ENCODE measurements at regions not wholly inside any gene's neighbourhood (a gene's known extent, or its start where the extent isn't known, plus 50 kb on each side); places are given as distances from the start of the nearest gene placed in this dataset.

DNA sequence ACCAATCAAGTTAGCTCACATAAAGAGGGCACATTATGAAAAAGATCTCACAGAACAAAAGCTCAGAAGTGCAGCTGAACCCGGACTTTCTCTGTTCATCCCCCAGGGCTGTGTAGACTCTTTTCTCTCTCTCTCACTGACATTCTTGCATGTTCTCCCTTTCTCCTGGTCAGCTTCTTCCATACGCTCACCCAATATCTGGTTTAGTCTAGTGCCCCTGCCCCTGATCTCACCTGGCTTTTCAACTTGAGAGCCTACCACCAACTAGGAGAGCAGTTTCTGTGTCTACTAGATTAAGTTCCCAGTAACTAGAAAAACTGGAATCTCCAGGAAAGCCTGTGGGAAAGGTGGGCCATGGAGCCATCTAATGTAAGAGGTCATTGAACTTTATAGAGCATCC is 126.9 kb upstream of the GRIK3 start:
- TF ChIP-seq, protein P1, sequence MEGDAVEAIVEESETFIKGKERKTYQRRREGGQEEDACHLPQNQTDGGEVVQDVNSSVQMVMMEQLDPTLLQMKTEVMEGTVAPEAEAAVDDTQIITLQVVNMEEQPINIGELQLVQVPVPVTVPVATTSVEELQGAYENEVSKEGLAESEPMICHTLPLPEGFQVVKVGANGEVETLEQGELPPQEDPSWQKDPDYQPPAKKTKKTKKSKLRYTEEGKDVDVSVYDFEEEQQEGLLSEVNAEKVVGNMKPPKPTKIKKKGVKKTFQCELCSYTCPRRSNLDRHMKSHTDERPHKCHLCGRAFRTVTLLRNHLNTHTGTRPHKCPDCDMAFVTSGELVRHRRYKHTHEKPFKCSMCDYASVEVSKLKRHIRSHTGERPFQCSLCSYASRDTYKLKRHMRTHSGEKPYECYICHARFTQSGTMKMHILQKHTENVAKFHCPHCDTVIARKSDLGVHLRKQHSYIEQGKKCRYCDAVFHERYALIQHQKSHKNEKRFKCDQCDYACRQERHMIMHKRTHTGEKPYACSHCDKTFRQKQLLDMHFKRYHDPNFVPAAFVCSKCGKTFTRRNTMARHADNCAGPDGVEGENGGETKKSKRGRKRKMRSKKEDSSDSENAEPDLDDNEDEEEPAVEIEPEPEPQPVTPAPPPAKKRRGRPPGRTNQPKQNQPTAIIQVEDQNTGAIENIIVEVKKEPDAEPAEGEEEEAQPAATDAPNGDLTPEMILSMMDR (IDR thresholded peaks at IDR 0.05): no peak
- no peak for DNase-seq
- Mint-ChIP-seq H3K36me3 (ENCODE audit: low read depth) (no peaks in the 10 kb centered on the region), H3K4me3 (no peak overlapping the region), H3K9me3 (peaks cover 26% of the 10 kb centered on the region), H3K27ac (no peak overlapping the region), H3K27me3 (ENCODE audit: low read depth, poor library complexity) (peaks cover 7% of the 10 kb centered on the region), H3K4me1 (no peaks in the 10 kb centered on the region)

DNA sequence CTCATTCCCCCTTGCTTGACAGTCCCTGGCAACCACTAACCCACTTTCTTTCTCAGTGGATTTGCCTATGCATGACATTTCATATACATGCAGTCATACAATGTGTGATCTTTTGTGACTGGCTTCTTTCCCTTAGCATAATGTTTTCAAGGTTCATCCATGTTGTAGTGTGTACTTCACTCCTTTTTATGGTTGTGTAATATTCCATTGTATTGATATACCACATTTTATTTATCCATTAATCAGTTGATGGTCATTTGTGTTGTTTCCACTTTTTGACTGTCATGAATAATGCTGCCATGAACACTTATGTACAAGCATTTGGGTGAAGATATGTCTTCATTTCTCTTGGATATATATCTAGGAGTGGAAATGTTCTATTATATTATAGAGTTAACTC is 127.7 kb upstream of the GRIK3 start:
- no peak for DNase-seq
- no peak overlapping the region for H3K27ac Mint-ChIP-seq
- H3K9me3 Mint-ChIP-seq: peaks cover 26% of the 10 kb centered on the region
- H3K27me3 Mint-ChIP-seq (ENCODE audit: low read depth, poor library complexity): peaks cover 13% of the 10 kb centered on the region
- TF ChIP-seq, protein P1 (IDR thresholded peaks at IDR 0.05): no peak
- H3K36me3 Mint-ChIP-seq (ENCODE audit: low read depth): no peaks in the 10 kb centered on the region
- H3K4me3 Mint-ChIP-seq: no peak overlapping the region
- no peaks in the 10 kb centered on the region for H3K4me1 Mint-ChIP-seq

DNA sequence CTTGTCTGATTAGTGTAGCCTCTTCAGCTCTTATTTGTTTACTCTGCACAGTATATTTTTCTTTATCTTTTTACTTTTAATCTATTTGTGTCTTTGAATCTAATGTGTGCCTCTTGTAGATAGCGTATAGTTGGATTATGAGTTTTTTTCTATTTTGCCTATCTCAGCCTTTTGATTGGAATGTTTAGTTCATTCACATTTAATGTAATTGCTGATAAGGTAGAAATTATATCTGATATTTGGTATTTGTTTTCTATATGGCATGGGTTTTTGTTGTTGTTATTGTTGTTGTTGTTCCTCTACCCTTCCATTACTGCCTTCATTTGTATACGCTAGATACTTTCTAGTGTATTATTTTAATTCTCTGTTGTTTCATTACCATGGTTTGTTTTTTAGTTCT is 131.7 kb upstream of the GRIK3 start:
- Mint-ChIP-seq H3K4me3 (no peak overlapping the region), H3K36me3 (ENCODE audit: low read depth) (no peaks in the 10 kb centered on the region), H3K27ac (no peak overlapping the region), H3K27me3 (ENCODE audit: low read depth, poor library complexity) (peaks cover 20% of the 10 kb centered on the region), H3K9me3 (peaks cover 26% of the 10 kb centered on the region), H3K4me1 (no peaks in the 10 kb centered on the region)
- TF ChIP-seq, protein P1 (IDR thresholded peaks at IDR 0.05): no peak
- no peak for DNase-seq

DNA sequence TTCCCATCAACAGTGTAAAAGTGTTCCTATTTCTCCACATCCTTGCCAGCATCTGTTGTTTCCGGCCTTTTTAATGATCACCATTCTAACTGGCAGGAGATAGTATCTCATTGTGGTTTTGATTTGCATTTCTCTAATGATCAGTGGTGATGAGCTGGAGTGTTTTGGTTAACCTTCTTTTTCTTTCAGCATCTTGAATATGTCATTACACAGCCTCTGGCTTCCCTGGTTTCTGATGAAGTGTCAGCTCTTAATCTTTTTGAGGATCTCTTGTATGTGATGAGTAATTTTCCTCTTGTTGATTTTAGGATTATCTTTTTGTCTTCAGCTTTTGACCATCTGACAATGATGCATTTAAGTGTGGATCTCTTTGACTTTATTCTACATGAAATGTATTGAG is 133.2 kb upstream of the GRIK3 start:
- H3K27ac Mint-ChIP-seq: no peak overlapping the region

DNA sequence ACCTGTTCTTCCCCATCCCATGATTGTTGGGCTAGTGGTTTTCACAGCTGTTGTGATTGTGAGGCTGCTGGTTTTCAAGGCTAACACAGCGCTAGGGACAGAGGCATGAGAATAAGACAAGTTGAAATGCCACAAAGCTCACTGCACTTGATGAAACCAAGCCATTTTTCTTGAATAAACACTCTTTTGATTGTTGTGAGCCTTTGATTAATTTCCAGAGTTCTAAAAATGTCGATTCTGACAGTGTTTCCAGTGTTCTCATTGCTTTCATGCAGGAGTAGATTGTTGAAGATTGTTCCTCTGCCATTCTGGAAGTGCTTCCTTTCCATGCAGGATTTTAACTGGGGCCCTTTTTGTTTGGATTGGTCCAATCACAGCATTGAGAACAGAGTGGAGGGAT is 134.9 kb upstream of the GRIK3 start:
- TF ChIP-seq, protein P1 (IDR thresholded peaks at IDR 0.05): no peak
- no peaks in the 10 kb centered on the region for H3K36me3 Mint-ChIP-seq (ENCODE audit: low read depth)
- no peak for DNase-seq
- H3K9me3 Mint-ChIP-seq: peaks cover 11% of the 10 kb centered on the region
- H3K27ac Mint-ChIP-seq: no peak overlapping the region
- H3K4me1 Mint-ChIP-seq: no peaks in the 10 kb centered on the region
- H3K4me3 Mint-ChIP-seq: no peak overlapping the region
- H3K27me3 Mint-ChIP-seq (ENCODE audit: low read depth, poor library complexity): peaks cover 25% of the 10 kb centered on the region

More for the DNA sequence above, 133.2 kb upstream of the GRIK3 start:
- Mint-ChIP-seq H3K4me1 (no peaks in the 10 kb centered on the region), H3K9me3 (peaks cover 19% of the 10 kb centered on the region), H3K36me3 (ENCODE audit: low read depth) (no peaks in the 10 kb centered on the region), H3K4me3 (no peak overlapping the region), H3K27me3 (ENCODE audit: low read depth, poor library complexity) (peaks cover 20% of the 10 kb centered on the region)
- DNase-seq: no peak
- TF ChIP-seq, protein P1 (IDR thresholded peaks at IDR 0.05): no peak

DNA sequence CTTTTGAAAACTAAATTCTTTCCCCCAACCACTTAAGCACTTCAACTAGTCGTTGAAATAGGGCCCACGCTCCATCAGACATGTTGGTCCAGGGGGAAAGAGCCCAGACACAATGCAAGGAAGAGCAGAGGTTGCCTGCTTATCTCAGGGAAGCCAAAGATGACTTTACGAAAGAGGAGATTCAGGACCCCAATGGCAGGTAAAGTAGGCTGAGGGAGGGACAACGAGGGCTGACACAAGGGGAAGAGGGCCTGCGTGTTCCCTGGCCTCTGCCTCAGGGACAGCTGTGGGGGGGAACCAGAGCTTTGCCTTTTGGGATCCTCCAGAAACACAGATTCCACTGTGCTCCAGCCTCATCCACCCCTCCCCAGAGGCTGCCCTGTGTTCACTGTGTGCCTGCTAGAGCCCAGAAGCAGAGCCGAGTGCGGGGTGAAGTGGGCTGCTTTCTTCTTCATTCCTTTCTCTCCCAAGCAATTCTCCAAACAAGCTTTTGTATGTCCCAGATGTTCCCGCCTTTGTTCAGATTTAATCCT is 135.5 kb upstream of the GRIK3 start:
- Mint-ChIP-seq H3K4me1 (no peaks in the 10 kb centered on the region), H3K27me3 (ENCODE audit: low read depth, poor library complexity) (peaks cover 25% of the 10 kb centered on the region), H3K27ac (no peak overlapping the region), H3K4me3 (no peak overlapping the region), H3K36me3 (ENCODE audit: low read depth) (no peaks in the 10 kb centered on the region), H3K9me3 (peaks cover 7% of the 10 kb centered on the region)
- TF ChIP-seq, protein P1 (IDR thresholded peaks at IDR 0.05): no peak
- no peak for DNase-seq

Measured in nephron progenitor cell (in vitro differentiated cells).